ENCODE measurements at regions not wholly inside any gene's neighbourhood (a gene's known extent, or its start where the extent isn't known, plus 50 kb on each side); places are given as distances from the start of the nearest gene placed in this dataset.
"Not testable (repeated sequence)": the region's sequence is repeated elsewhere in the genome, so short reads cannot be mapped to it uniquely, and the experiment has no call there.

- H3K27me3 Mint-ChIP-seq: no peaks in the 10 kb centered on the region
- Histone ChIP-seq H3K4me3 (ENCODE audit: low read length) (no peak overlapping the region), H3K36me3 (ENCODE audit: control insufficient read depth in 2 of 3, insufficient read depth in 3 of 3, low read length in 3 of 3) (no peaks in the 10 kb centered on the region), H3K27ac (ENCODE audit: low read depth, low read length) (no peak overlapping the region), H3K27me3 (ENCODE audit: control insufficient read depth in 2 of 2, insufficient read depth in 2 of 2, low read length in 2 of 2) (no peaks in the 10 kb centered on the region), H3K4me1 (ENCODE audit: control insufficient read depth in 2 of 2, insufficient read depth in 2 of 2, low read length in 2 of 2) (no peaks in the 10 kb centered on the region), H3K9me3 (ENCODE audit: control insufficient read depth in 2 of 3, low read length in 3 of 3) (no peaks in the 10 kb centered on the region)
- no peak for DNase-seq
- ATAC-seq: no peak
- H3K9me3 Mint-ChIP-seq: peaks cover 0 to 18% (median 0%) of the 10 kb centered on the region in 11 donors
- ChIA-PET POLR2A (no interaction called here), CTCF (no interaction called here)
- H3K4me1 Mint-ChIP-seq: no peaks in the 10 kb centered on the region
- H3K36me3 Mint-ChIP-seq: no peaks in the 10 kb centered on the region
- intact Hi-C loops (cut with micrococcal nuclease): no loop called here
- H3K27ac Mint-ChIP-seq: no peak overlapping the region
- no peak overlapping the region for H3K4me3 Mint-ChIP-seq
These were observed 443.4 kb upstream of the RGS18 start for GRCh38 chr1:191714845-191715244.

DNA sequence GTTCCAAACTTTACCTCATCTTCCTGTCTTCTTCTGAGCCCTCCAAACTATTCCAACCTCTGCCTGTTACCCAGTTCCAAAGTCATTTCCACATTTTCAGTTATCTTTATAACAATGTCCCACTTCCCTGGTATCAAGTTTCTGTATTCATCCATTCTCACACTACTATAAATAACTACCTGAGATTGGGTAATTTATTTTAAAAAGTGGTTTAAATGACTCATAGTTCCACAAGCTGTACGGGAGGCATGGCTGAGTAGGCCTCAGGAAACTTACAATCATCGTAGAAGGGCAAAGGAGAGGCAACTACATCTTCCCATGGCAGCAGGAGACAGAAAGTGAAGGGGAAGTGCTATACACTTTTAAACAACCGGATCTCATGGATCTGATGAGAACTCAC, 428.5 kb upstream of the RGS18 start:
- H3K4me1 Mint-ChIP-seq: no peaks in the 10 kb centered on the region
- H3K9me3 Mint-ChIP-seq: peaks cover 4 to 20% (median 8%) of the 10 kb centered on the region in 11 donors

DNA sequence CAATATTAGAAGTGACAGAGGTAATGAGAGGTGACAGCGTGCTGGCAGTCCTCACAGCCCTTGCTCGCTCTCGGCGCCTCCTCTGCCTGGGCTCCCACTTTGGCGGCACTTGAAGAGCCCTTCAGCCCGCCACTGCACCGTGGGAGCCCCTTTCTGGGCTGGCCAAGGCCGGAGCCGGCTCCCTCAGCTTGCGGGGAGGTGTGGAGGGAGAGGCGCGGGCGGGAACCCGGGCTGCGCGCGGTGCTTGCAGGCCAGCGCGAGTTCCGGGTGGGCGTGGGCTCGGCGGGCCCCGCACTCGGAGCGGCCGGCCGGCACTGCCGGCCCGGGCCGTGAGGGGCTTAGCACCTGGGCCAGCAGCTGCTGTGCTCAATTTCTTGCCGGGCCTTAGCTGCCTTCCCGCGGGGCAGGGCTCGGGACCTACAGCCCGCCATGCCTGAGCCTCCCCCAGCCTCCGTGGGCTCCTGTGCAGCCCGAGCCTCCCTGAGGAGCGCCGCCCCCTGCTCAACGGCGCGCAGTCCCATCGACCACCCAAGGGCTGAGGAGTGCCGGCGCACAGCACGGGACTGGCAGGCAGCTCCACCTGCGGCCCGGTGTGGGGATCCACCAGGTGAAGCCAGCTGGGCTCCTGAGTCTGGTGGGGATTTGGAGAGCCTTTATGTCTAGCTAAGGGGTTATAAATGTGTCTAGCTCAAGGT, 426.5 kb upstream of the RGS18 start:
- H3K4me3 Mint-ChIP-seq; H3K36me3 ChIP-seq (ENCODE audit: control insufficient read depth in 2 of 3, insufficient read depth in 3 of 3, low read length in 3 of 3); H3K4me1 Mint-ChIP-seq; H3K27me3 ChIP-seq (ENCODE audit: control insufficient read depth in 2 of 2, insufficient read depth in 2 of 2, low read length in 2 of 2); H3K27me3 Mint-ChIP-seq; ATAC-seq; H3K27ac Mint-ChIP-seq; H3K4me3 ChIP-seq (ENCODE audit: low read length); DNase-seq; CTCF ChIA-PET; H3K9me3 ChIP-seq (ENCODE audit: control insufficient read depth in 2 of 3, low read length in 3 of 3); H3K36me3 Mint-ChIP-seq; intact Hi-C loops (cut with micrococcal nuclease); H3K27ac ChIP-seq (ENCODE audit: low read depth, low read length); POLR2A ChIA-PET; H3K4me1 ChIP-seq (ENCODE audit: control insufficient read depth in 2 of 2, insufficient read depth in 2 of 2, low read length in 2 of 2): not testable (repeated sequence)
- peaks cover 4 to 20% (median 6%) of the 10 kb centered on the region in 11 donors for H3K9me3 Mint-ChIP-seq

More for the DNA sequence above, 428.5 kb upstream of the RGS18 start:
- H3K36me3 Mint-ChIP-seq: no peaks in the 10 kb centered on the region
- no peak overlapping the region for H3K4me3 Mint-ChIP-seq
- Histone ChIP-seq H3K27ac (ENCODE audit: low read depth, low read length) (no peak overlapping the region), H3K9me3 (ENCODE audit: control insufficient read depth in 2 of 3, low read length in 3 of 3) (no peaks in the 10 kb centered on the region), H3K4me3 (ENCODE audit: low read length) (no peak overlapping the region), H3K27me3 (ENCODE audit: control insufficient read depth in 2 of 2, insufficient read depth in 2 of 2, low read length in 2 of 2) (no peaks in the 10 kb centered on the region), H3K36me3 (ENCODE audit: control insufficient read depth in 2 of 3, insufficient read depth in 3 of 3, low read length in 3 of 3) (no peaks in the 10 kb centered on the region), H3K4me1 (ENCODE audit: control insufficient read depth in 2 of 2, insufficient read depth in 2 of 2, low read length in 2 of 2) (no peaks in the 10 kb centered on the region)
- no peaks in the 10 kb centered on the region for H3K27me3 Mint-ChIP-seq
- intact Hi-C loops (cut with micrococcal nuclease): no loop called here
- no peak overlapping the region for H3K27ac Mint-ChIP-seq
- POLR2A ChIA-PET: interaction anchor here (0.6 kb wide), 1 partner anchor 113 kb away, joined by 3 read pairs; no protein-coding TSS in a partner anchor
- ATAC-seq: no peak
- CTCF ChIA-PET: no interaction called here
- DNase-seq: no peak

DNA sequence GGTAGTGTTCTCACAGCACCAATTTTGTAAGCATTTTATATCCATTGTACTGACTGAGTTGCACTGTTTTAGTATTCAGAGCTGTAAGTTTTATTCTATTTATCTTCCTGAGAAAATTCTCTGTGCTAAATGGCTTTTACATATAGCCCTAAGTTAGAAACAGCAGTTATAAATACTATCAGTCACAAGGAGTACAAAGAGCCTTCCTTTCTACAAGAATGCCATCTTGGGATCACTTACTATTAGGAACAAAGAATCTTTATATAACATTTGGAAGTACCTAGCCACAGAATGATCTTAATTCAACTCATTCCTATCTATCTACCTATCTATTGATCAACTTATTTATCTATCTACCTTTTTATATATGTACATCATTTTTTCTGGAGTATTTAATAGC, 423.9 kb upstream of the RGS18 start:
- no peak overlapping the region for H3K4me3 Mint-ChIP-seq
- no peak for DNase-seq
- no peaks in the 10 kb centered on the region for H3K27me3 Mint-ChIP-seq
- ChIA-PET POLR2A (no interaction called here), CTCF (no interaction called here)
- Histone ChIP-seq H3K4me1 (ENCODE audit: control insufficient read depth in 2 of 2, insufficient read depth in 2 of 2, low read length in 2 of 2) (no peaks in the 10 kb centered on the region), H3K27ac (ENCODE audit: low read depth, low read length) (no peak overlapping the region), H3K36me3 (ENCODE audit: control insufficient read depth in 2 of 3, insufficient read depth in 3 of 3, low read length in 3 of 3) (no peaks in the 10 kb centered on the region), H3K9me3 (ENCODE audit: control insufficient read depth in 2 of 3, low read length in 3 of 3) (no peaks in the 10 kb centered on the region), H3K4me3 (ENCODE audit: low read length) (no peak overlapping the region), H3K27me3 (ENCODE audit: control insufficient read depth in 2 of 2, insufficient read depth in 2 of 2, low read length in 2 of 2) (no peaks in the 10 kb centered on the region)
- H3K27ac Mint-ChIP-seq: no peak overlapping the region
- peaks cover 0 to 25% (median 6%) of the 10 kb centered on the region in 11 donors for H3K9me3 Mint-ChIP-seq
- H3K4me1 Mint-ChIP-seq: no peaks in the 10 kb centered on the region
- intact Hi-C loops (cut with micrococcal nuclease): no loop called here
- no peak for ATAC-seq
- H3K36me3 Mint-ChIP-seq: no peaks in the 10 kb centered on the region

DNA sequence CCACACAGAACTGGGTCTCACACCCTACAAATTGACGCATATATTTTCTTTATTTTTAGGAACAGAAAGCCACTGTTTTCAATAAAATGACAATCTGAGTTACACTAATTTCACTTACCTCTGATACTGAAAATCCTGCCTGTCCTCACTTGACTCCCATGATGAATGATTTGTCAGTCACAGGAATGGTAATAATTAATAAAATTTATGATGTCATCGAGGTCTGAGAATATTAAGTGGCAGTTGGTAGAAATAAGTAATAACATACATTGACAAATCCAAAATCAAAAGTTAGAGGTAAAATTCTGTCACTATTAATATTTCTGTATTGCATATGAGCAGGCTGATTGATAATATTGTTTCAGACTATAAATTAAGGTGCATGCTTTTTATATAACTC, 418.7 kb upstream of the RGS18 start:
- Mint-ChIP-seq H3K9me3 (peaks cover 0 to 16% (median 0%) of the 10 kb centered on the region in 11 donors), H3K4me3 (no peak overlapping the region), H3K27me3 (no peaks in the 10 kb centered on the region), H3K27ac (no peak overlapping the region), H3K36me3 (no peaks in the 10 kb centered on the region), H3K4me1 (no peaks in the 10 kb centered on the region)
- no peaks in the 10 kb centered on the region for H3K27me3 ChIP-seq (ENCODE audit: control insufficient read depth in 2 of 2, insufficient read depth in 2 of 2, low read length in 2 of 2)
- H3K9me3 ChIP-seq (ENCODE audit: control insufficient read depth in 2 of 3, low read length in 3 of 3): no peaks in the 10 kb centered on the region
- CTCF ChIA-PET: no interaction called here
- ATAC-seq (no peak), DNase-seq (no peak)
- no peak overlapping the region for H3K27ac ChIP-seq (ENCODE audit: low read depth, low read length)
- POLR2A ChIA-PET: no interaction called here
- H3K4me1 ChIP-seq (ENCODE audit: control insufficient read depth in 2 of 2, insufficient read depth in 2 of 2, low read length in 2 of 2): no peaks in the 10 kb centered on the region
- intact Hi-C loops (cut with micrococcal nuclease): no loop called here
- no peaks in the 10 kb centered on the region for H3K36me3 ChIP-seq (ENCODE audit: control insufficient read depth in 2 of 3, insufficient read depth in 3 of 3, low read length in 3 of 3)
- no peak overlapping the region for H3K4me3 ChIP-seq (ENCODE audit: low read length)

DNA sequence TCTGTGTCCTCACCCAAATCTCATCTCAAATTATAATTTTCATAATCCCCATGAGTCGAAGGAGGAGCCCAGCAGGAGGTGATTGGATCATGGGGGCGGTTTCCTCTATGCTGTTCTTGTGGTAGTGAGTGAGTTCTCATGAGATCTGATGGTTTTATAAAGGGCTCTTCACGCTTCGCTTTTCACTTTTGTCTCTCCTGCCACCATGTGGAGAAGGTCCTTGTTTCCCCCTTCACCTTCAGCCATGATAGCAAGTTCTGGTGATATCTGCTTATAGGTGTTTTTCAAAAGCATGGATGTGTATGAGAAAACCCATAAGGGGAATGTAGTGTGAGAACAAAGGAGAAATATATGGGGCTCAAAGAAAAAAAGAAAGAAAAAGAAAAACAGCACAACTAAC, 405.9 kb upstream of the RGS18 start:
- Mint-ChIP-seq H3K4me3 (no peak overlapping the region), H3K27me3 (no peaks in the 10 kb centered on the region), H3K9me3 (peaks cover 0 to 23% (median 8%) of the 10 kb centered on the region in 11 donors), H3K36me3 (no peaks in the 10 kb centered on the region), H3K4me1 (no peaks in the 10 kb centered on the region), H3K27ac (no peak overlapping the region)
- ChIA-PET POLR2A (no interaction called here), CTCF (no interaction called here)
- DNase-seq (no peak), ATAC-seq (no peak)
- Histone ChIP-seq H3K4me3 (ENCODE audit: low read length) (no peak overlapping the region), H3K4me1 (ENCODE audit: control insufficient read depth in 2 of 2, insufficient read depth in 2 of 2, low read length in 2 of 2) (no peaks in the 10 kb centered on the region), H3K27me3 (ENCODE audit: control insufficient read depth in 2 of 2, insufficient read depth in 2 of 2, low read length in 2 of 2) (no peaks in the 10 kb centered on the region), H3K9me3 (ENCODE audit: control insufficient read depth in 2 of 3, low read length in 3 of 3) (no peaks in the 10 kb centered on the region), H3K27ac (ENCODE audit: low read depth, low read length) (no peak overlapping the region), H3K36me3 (ENCODE audit: control insufficient read depth in 2 of 3, insufficient read depth in 3 of 3, low read length in 3 of 3) (no peaks in the 10 kb centered on the region)
- intact Hi-C loops (cut with micrococcal nuclease): no loop called here

DNA sequence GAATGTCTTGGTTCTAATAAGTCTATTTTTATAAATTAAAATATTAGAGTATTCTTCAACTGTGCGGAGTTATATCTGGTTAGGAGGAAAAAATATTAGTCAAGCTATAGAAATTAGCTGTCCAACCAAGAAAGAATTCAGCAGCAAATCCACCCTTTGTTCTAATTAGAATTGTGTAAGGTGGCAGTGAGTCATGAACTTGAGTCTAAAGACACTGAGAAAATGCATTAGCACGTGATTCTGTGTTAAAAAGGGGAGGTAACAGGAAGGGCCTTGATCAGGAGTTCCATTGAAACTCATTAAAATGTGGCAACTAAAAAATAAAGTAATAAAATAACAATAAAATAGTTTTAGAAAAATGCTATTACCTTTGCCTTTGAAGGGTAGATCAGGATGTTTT, 398.2 kb upstream of the RGS18 start:
- ATAC-seq (no peak), DNase-seq (no peak)
- Histone ChIP-seq H3K4me1 (ENCODE audit: control insufficient read depth in 2 of 2, insufficient read depth in 2 of 2, low read length in 2 of 2) (no peaks in the 10 kb centered on the region), H3K4me3 (ENCODE audit: low read length) (no peak overlapping the region), H3K27ac (ENCODE audit: low read depth, low read length) (no peak overlapping the region), H3K36me3 (ENCODE audit: control insufficient read depth in 2 of 3, insufficient read depth in 3 of 3, low read length in 3 of 3) (no peaks in the 10 kb centered on the region), H3K9me3 (ENCODE audit: control insufficient read depth in 2 of 3, low read length in 3 of 3) (no peaks in the 10 kb centered on the region), H3K27me3 (ENCODE audit: control insufficient read depth in 2 of 2, insufficient read depth in 2 of 2, low read length in 2 of 2) (no peaks in the 10 kb centered on the region)
- peaks cover 0 to 10% (median 3%) of the 10 kb centered on the region in 11 donors for H3K9me3 Mint-ChIP-seq
- no peaks in the 10 kb centered on the region for H3K27me3 Mint-ChIP-seq
- POLR2A ChIA-PET: interaction anchor here (0.7 kb wide), 1 partner anchor 104 kb away, joined by 3 read pairs; no protein-coding TSS in a partner anchor
- H3K36me3 Mint-ChIP-seq: no peaks in the 10 kb centered on the region
- no peaks in the 10 kb centered on the region for H3K4me1 Mint-ChIP-seq
- intact Hi-C loops (cut with micrococcal nuclease): no loop called here
- CTCF ChIA-PET: no interaction called here
- no peak overlapping the region for H3K27ac Mint-ChIP-seq
- no peak overlapping the region for H3K4me3 Mint-ChIP-seq

Measured in naive thymus-derived CD4-positive, alpha-beta T cell (primary cell).